GM21367 (cell line): ENCODE measurements at regions not wholly inside any gene's neighbourhood (a gene's known extent, or its start where the extent isn't known, plus 50 kb on each side); places are given as distances from the start of the nearest gene placed in this dataset.

ENCODE experiments used
- ATAC-seq: cut with Tn5 transposase; IDR thresholded peaks from one replicate; pipeline ENCODE4 v1.9.1; 2021; ENCODE audit not compliant: unreplicated experiment

GRCh38 chr13:30006246-30006645, 155.8 kb upstream of the UBL3 start:
- ATAC-seq: no peak

- no peak for ATAC-seq
Measured at GRCh38 chr13:30004204-30004603, 153.8 kb upstream of the UBL3 start.

- no peak for ATAC-seq
Measured at GRCh38 chr13:30002577-30002976, 152.2 kb upstream of the UBL3 start.

- no peak for ATAC-seq
Measured at GRCh38 chr13:30000370-30000765, 150.0 kb upstream of the UBL3 start.

GRCh38 chr13:29999492-30000369, 149.3 kb upstream of the UBL3 start:
- no peak for ATAC-seq

- no peak for ATAC-seq
Measured at GRCh38 chr13:29996316-29996715, 145.9 kb upstream of the UBL3 start.

GRCh38 chr13:29994911-29995595, 144.6 kb upstream of the UBL3 start:
- ATAC-seq: no peak

GRCh38 chr13:29993716-29994488, 143.5 kb upstream of the UBL3 start:
- ATAC-seq: no peak

- no peak for ATAC-seq
Measured at GRCh38 chr13:29993196-29993595, 142.8 kb upstream of the UBL3 start.

- ATAC-seq: no peak
Measured at GRCh38 chr13:29991343-29991742, 140.9 kb upstream of the UBL3 start.

- ATAC-seq: no peak
Measured at GRCh38 chr13:29987340-29987739, 136.9 kb upstream of the UBL3 start.

GRCh38 chr13:29980339-29980738, 129.9 kb upstream of the UBL3 start:
- ATAC-seq: no peak

- ATAC-seq: no peak
Measured at GRCh38 chr13:29978211-29978610, 127.8 kb upstream of the UBL3 start.

GRCh38 chr13:29977476-29978120, 127.2 kb upstream of the UBL3 start:
- no peak for ATAC-seq

- ATAC-seq: no peak
Measured at GRCh38 chr13:29976535-29976934, 126.1 kb upstream of the UBL3 start.

- ATAC-seq: no peak
Measured at GRCh38 chr13:29975283-29975682, 124.9 kb upstream of the UBL3 start.

- ATAC-seq: no peak
Measured at GRCh38 chr13:29969286-29969685, 118.9 kb upstream of the UBL3 start.

GRCh38 chr13:29964181-29964845, 113.9 kb upstream of the UBL3 start:
- ATAC-seq: no peak

GRCh38 chr13:29963089-29963488, 112.7 kb upstream of the UBL3 start:
- ATAC-seq: no peak

- no peak for ATAC-seq
Measured at GRCh38 chr13:29961036-29961670, 110.7 kb upstream of the UBL3 start.
